ENCODE measurements at regions not wholly inside any gene's neighbourhood (a gene's known extent, or its start where the extent isn't known, plus 50 kb on each side); places are given as distances from the start of the nearest gene placed in this dataset.

- Histone ChIP-seq H3K4me1 (ENCODE audit: control insufficient read depth, insufficient read depth, low read length) (peaks cover 4% of the 10 kb centered on the region), H3K27ac (ENCODE audit: control insufficient read depth, insufficient read depth) (no peak overlapping the region), H3K9ac (ENCODE audit: control insufficient read depth, insufficient read depth, low read length) (no peak overlapping the region), H3K4me2 (ENCODE audit: control insufficient read depth, insufficient read depth) (no peak overlapping the region), H3K4me3 (no peak overlapping the region), H3K79me2 (ENCODE audit: control insufficient read depth, insufficient read depth, low read length) (no peaks in the 10 kb centered on the region), H3K27me3 (replicated peaks in 1 of 2; ENCODE audit: control insufficient read depth in 2 of 2, insufficient read depth in 2 of 2, low read length in 1 of 2) (peaks cover 0 to 2% of the 10 kb centered on the region in 2 experiments; a peak in 1 of 4 replicates), H2AFZ (ENCODE audit: control insufficient read depth, low read depth, low read length) (no peak overlapping the region), H3K9me3 (replicated peaks; ENCODE audit: control insufficient read depth, insufficient read depth, low read length) (no peaks in the 10 kb centered on the region), H3K36me3 (ENCODE audit: control insufficient read depth in 2 of 2, insufficient read depth in 2 of 2, low read length in 1 of 2) (no peaks in the 10 kb centered on the region), H4K20me1 (ENCODE audit: control insufficient read depth, insufficient read depth) (no peaks in the 10 kb centered on the region)
- ATAC-seq (no peak), DNase-seq (ENCODE audit: low read depth, low spot score) (no peak), FAIRE-seq (no peak)
- SMC1A ChIA-PET (ENCODE audit: uncharacterized antibody, unreplicated experiment), result interaction anchor here (1.6 kb wide), 1 partner anchor 8 kb away, joined by 7 read pairs; no protein-coding TSS in a partner anchor
- WGBS (ENCODE audit: insufficient coverage, insufficient replicate concordance, low lambda C conversion rate, missing lambda C conversion rate), result 32% methylated on average over 4 of the region's 4 CpGs
- CTCF ChIA-PET, result interaction anchor here (2.1 kb wide), 1 partner anchor 17 kb away, joined by 8 read pairs; no protein-coding TSS in a partner anchor
- no TSS peak for BruUV-seq (replicated peaks)
- RAD21 ChIA-PET (ENCODE audit: unreplicated experiment), result no interaction called here
- POLR2A ChIA-PET, result interaction anchor here (0.6 kb wide), 1 partner anchor 45 kb away, joined by 3 read pairs; no protein-coding TSS in a partner anchor
- TF ChIP-seq NR2F1 (conservative IDR thresholded peaks at IDR 0.05), result no peak
- no peak for TF ChIP-seq CBFB (IDR thresholded peaks at IDR 0.05; ENCODE audit: low read depth)
- TF ChIP-seq IRF5 (IDR thresholded peaks at IDR 0.05; ENCODE audit: borderline replicate concordance), result no peak
- no peak for TF ChIP-seq FOXK2 (IDR thresholded peaks at IDR 0.05)
- no peak for TF ChIP-seq FOS (IDR thresholded peaks at IDR 0.05; ENCODE audit: borderline replicate concordance, extremely low read depth, insufficient read length)
- TF ChIP-seq YBX1 (IDR thresholded peaks at IDR 0.05), result no peak
- no peak for TF ChIP-seq GATAD2B (conservative IDR thresholded peaks at IDR 0.05; ENCODE audit: low read depth)
- no peak for TF ChIP-seq RELA (IDR thresholded peaks at IDR 0.05; ENCODE audit: borderline replicate concordance, partially characterized antibody)
- in situ Hi-C loops (cut with MboI) (no loop called here), intact Hi-C loops (cut with micrococcal nuclease; ENCODE audit: unreplicated experiment) (no loop called here)
These were observed 108.8 kb upstream of the HAAO start for GRCh38 chr2:42901076-42901640.
